ENCODE measurements at regions not wholly inside any gene's neighbourhood (a gene's known extent, or its start where the extent isn't known, plus 50 kb on each side); places are given as distances from the start of the nearest gene placed in this dataset.

- DNase-seq (no peak), FAIRE-seq (no peak)
- Histone ChIP-seq H3K4me3 (ENCODE audit: low read depth in 1 of 3, low read length in 3 of 3) (no peak overlapping the region), H3K27ac (ENCODE audit: low read depth in 1 of 3, low read length in 2 of 3) (no peak overlapping the region), H3K36me3 (ENCODE audit: control insufficient read depth in 3 of 3, insufficient read depth in 2 of 3, low read depth in 1 of 3, low read length in 3 of 3) (no peaks in the 10 kb centered on the region), H3K4me1 (ENCODE audit: control insufficient read depth in 3 of 3, insufficient read depth in 2 of 3, low read depth in 1 of 3, low read length in 2 of 3) (no peaks in the 10 kb centered on the region), H3K9me3 (ENCODE audit: control insufficient read depth in 2 of 2, insufficient read depth in 1 of 2, low read depth in 1 of 2, low read length in 1 of 2) (no peaks in the 10 kb centered on the region), H3K27me3 (ENCODE audit: control insufficient read depth in 3 of 3, insufficient read depth in 3 of 3, low read length in 3 of 3) (peaks cover 0 to 2% (median 0%) of the 10 kb centered on the region in 3 donors)
- WGBS, 3 donors, result 44 to 61% (median 56%) methylated on average over 5 of the region's 5 CpGs
Measured at GRCh38 chr3:66851894-66852613, 146.1 kb upstream of the KBTBD8 start.

- H3K27me3 ChIP-seq (ENCODE audit: control insufficient read depth in 3 of 3, insufficient read depth in 3 of 3, low read length in 3 of 3), result peaks cover 0 to 2% (median 0%) of the 10 kb centered on the region in 3 donors
- WGBS, 3 donors, result 59 to 77% (median 62%) methylated on average over 4 of the region's 4 CpGs
- H3K27ac ChIP-seq (ENCODE audit: low read depth in 1 of 3, low read length in 2 of 3), result no peak overlapping the region
- no peaks in the 10 kb centered on the region for H3K4me1 ChIP-seq (ENCODE audit: control insufficient read depth in 3 of 3, insufficient read depth in 2 of 3, low read depth in 1 of 3, low read length in 2 of 3)
- H3K36me3 ChIP-seq (ENCODE audit: control insufficient read depth in 3 of 3, insufficient read depth in 2 of 3, low read depth in 1 of 3, low read length in 3 of 3), result no peaks in the 10 kb centered on the region
- H3K4me3 ChIP-seq (ENCODE audit: low read depth in 1 of 3, low read length in 3 of 3), result no peak overlapping the region
- H3K9me3 ChIP-seq (ENCODE audit: control insufficient read depth in 2 of 2, insufficient read depth in 1 of 2, low read depth in 1 of 2, low read length in 1 of 2), result no peaks in the 10 kb centered on the region
- FAIRE-seq, result no peak
- no peak for DNase-seq
Measured at GRCh38 chr3:66854601-66855151, 143.4 kb upstream of the KBTBD8 start.

GRCh38 chr3:66856533-66856932 is 141.6 kb upstream of the KBTBD8 start:
- Histone ChIP-seq H3K9me3 (ENCODE audit: control insufficient read depth in 2 of 2, insufficient read depth in 1 of 2, low read depth in 1 of 2, low read length in 1 of 2) (no peaks in the 10 kb centered on the region), H3K36me3 (ENCODE audit: control insufficient read depth in 3 of 3, insufficient read depth in 2 of 3, low read depth in 1 of 3, low read length in 3 of 3) (no peaks in the 10 kb centered on the region), H3K27ac (ENCODE audit: low read depth in 1 of 3, low read length in 2 of 3) (no peak overlapping the region), H3K4me3 (ENCODE audit: low read depth in 1 of 3, low read length in 3 of 3) (no peak overlapping the region), H3K4me1 (ENCODE audit: control insufficient read depth in 3 of 3, insufficient read depth in 2 of 3, low read depth in 1 of 3, low read length in 2 of 3) (no peaks in the 10 kb centered on the region), H3K27me3 (ENCODE audit: control insufficient read depth in 3 of 3, insufficient read depth in 3 of 3, low read length in 3 of 3) (peaks cover 0 to 2% (median 0%) of the 10 kb centered on the region in 3 donors)
- FAIRE-seq (no peak), DNase-seq (no peak)
- WGBS, 3 donors, result 67 to 86% (median 80%) methylated on average over 8 of the region's 8 CpGs

GRCh38 chr3:66858656-66859381 is 139.3 kb upstream of the KBTBD8 start:
- no peaks in the 10 kb centered on the region for H3K4me1 ChIP-seq (ENCODE audit: control insufficient read depth in 3 of 3, insufficient read depth in 2 of 3, low read depth in 1 of 3, low read length in 2 of 3)
- no peak overlapping the region for H3K4me3 ChIP-seq (ENCODE audit: low read depth in 1 of 3, low read length in 3 of 3)
- FAIRE-seq, result no peak
- no peak overlapping the region for H3K27ac ChIP-seq (ENCODE audit: low read depth in 1 of 3, low read length in 2 of 3)
- no peak for DNase-seq
- 71 to 92% (median 87%) methylated on average over 15 of the region's 15 CpGs for WGBS, 3 donors
- H3K36me3 ChIP-seq (ENCODE audit: control insufficient read depth in 3 of 3, insufficient read depth in 2 of 3, low read depth in 1 of 3, low read length in 3 of 3), result no peaks in the 10 kb centered on the region
- H3K9me3 ChIP-seq (ENCODE audit: control insufficient read depth in 2 of 2, insufficient read depth in 1 of 2, low read depth in 1 of 2, low read length in 1 of 2), result no peaks in the 10 kb centered on the region
- peaks cover 0 to 2% (median 0%) of the 10 kb centered on the region in 3 donors for H3K27me3 ChIP-seq (ENCODE audit: control insufficient read depth in 3 of 3, insufficient read depth in 3 of 3, low read length in 3 of 3)

GRCh38 chr3:66860771-66861170 is 137.3 kb upstream of the KBTBD8 start:
- no peak overlapping the region for H3K4me3 ChIP-seq (ENCODE audit: low read depth in 1 of 3, low read length in 3 of 3)
- WGBS, 3 donors, result 90 to 93% (median 93%) methylated on average over 7 of the region's 7 CpGs
- no peak for FAIRE-seq
- no peak overlapping the region for H3K27ac ChIP-seq (ENCODE audit: low read depth in 1 of 3, low read length in 2 of 3)
- no peak for DNase-seq
- H3K36me3 ChIP-seq (ENCODE audit: control insufficient read depth in 3 of 3, insufficient read depth in 2 of 3, low read depth in 1 of 3, low read length in 3 of 3), result no peaks in the 10 kb centered on the region
- H3K4me1 ChIP-seq (ENCODE audit: control insufficient read depth in 3 of 3, insufficient read depth in 2 of 3, low read depth in 1 of 3, low read length in 2 of 3), result no peaks in the 10 kb centered on the region
- no peaks in the 10 kb centered on the region for H3K27me3 ChIP-seq (ENCODE audit: control insufficient read depth in 3 of 3, insufficient read depth in 3 of 3, low read length in 3 of 3)
- no peaks in the 10 kb centered on the region for H3K9me3 ChIP-seq (ENCODE audit: control insufficient read depth in 2 of 2, insufficient read depth in 1 of 2, low read depth in 1 of 2, low read length in 1 of 2)

- no peaks in the 10 kb centered on the region for H3K4me1 ChIP-seq (ENCODE audit: control insufficient read depth in 3 of 3, insufficient read depth in 2 of 3, low read depth in 1 of 3, low read length in 2 of 3)
- H3K36me3 ChIP-seq (ENCODE audit: control insufficient read depth in 3 of 3, insufficient read depth in 2 of 3, low read depth in 1 of 3, low read length in 3 of 3), result no peaks in the 10 kb centered on the region
- H3K27me3 ChIP-seq (ENCODE audit: control insufficient read depth in 3 of 3, insufficient read depth in 3 of 3, low read length in 3 of 3), result no peaks in the 10 kb centered on the region
- DNase-seq (no peak), FAIRE-seq (no peak)
- H3K27ac ChIP-seq (ENCODE audit: low read depth in 1 of 3, low read length in 2 of 3), result no peak overlapping the region
- no peak overlapping the region for H3K4me3 ChIP-seq (ENCODE audit: low read depth in 1 of 3, low read length in 3 of 3)
- 70 to 80% (median 75%) methylated on average over 10 of the region's 10 CpGs for WGBS, 3 donors
- no peaks in the 10 kb centered on the region for H3K9me3 ChIP-seq (ENCODE audit: control insufficient read depth in 2 of 2, insufficient read depth in 1 of 2, low read depth in 1 of 2, low read length in 1 of 2)
Measured at GRCh38 chr3:66863205-66864111, 134.6 kb upstream of the KBTBD8 start.

GRCh38 chr3:66884659-66885058 is 113.4 kb upstream of the KBTBD8 start:
- FAIRE-seq, result no peak
- Histone ChIP-seq H3K27ac (ENCODE audit: low read depth in 1 of 3, low read length in 2 of 3) (no peak overlapping the region), H3K4me1 (ENCODE audit: control insufficient read depth in 3 of 3, insufficient read depth in 2 of 3, low read depth in 1 of 3, low read length in 2 of 3) (no peaks in the 10 kb centered on the region), H3K27me3 (ENCODE audit: control insufficient read depth in 3 of 3, insufficient read depth in 3 of 3, low read length in 3 of 3) (no peaks in the 10 kb centered on the region), H3K4me3 (ENCODE audit: low read depth in 1 of 3, low read length in 3 of 3) (no peak overlapping the region), H3K36me3 (ENCODE audit: control insufficient read depth in 3 of 3, insufficient read depth in 2 of 3, low read depth in 1 of 3, low read length in 3 of 3) (no peaks in the 10 kb centered on the region), H3K9me3 (ENCODE audit: control insufficient read depth in 2 of 2, insufficient read depth in 1 of 2, low read depth in 1 of 2, low read length in 1 of 2) (no peaks in the 10 kb centered on the region)
- WGBS, 3 donors, result 86 to 96% (median 86%) methylated on average over 2 of the region's 2 CpGs
- no peak for DNase-seq

Data from small intestine (tissue), 7 donors.